SK-N-SH (cell line): ENCODE measurements at regions not wholly inside any gene's neighbourhood (a gene's known extent, or its start where the extent isn't known, plus 50 kb on each side); places are given as distances from the start of the nearest gene placed in this dataset.

Experiments used
- CTCF ChIA-PET: fragments of 300-600, 350-600 bp; formaldehyde crosslinking; extraction: SDS; loops from one replicate; lab custom pipeline; 2021; lab: Yijun Ruan, JAX
- POLR2A ChIA-PET: fragments of 350-600 bp; sonication (Branson Sonifier 250); formaldehyde crosslinking; extraction: SDS; loops from one replicate; lab custom pipeline; 2020; ENCODE audit warnings: antibody characterized with exemption, inconsistent platforms; lab: Yijun Ruan, JAX
- DNase-seq: peaks from one replicate; pipeline ENCODE4 v3.0.0; 2012
- H2AFZ ChIP-seq: fragments of 200-600 bp; sonication (generic); 2 replicates; pipeline ENCODE4 v1.8.1; 2016; ENCODE audit warnings: antibody characterized with exemption, mild to moderate bottlenecking, low read depth
- H3F3A ChIP-seq: fragments of 200-600 bp; sonication (generic); replicated peaks from 2 replicates; pipeline ENCODE3; 2016; ENCODE audit warnings: antibody characterized with exemption, mild to moderate bottlenecking; ENCODE audit not compliant: insufficient read depth
- H3K27ac ChIP-seq, 2 experiments: fragments of 200-500 bp in 1 of 2; fragments of 200-600 bp in 1 of 2; sonication (Bioruptor generic) in 1 of 2; sonication (generic), shearing (Covaris generic) in 1 of 2; 2 replicates each; pipeline versions ENCODE4 v1.5.1 to v1.6.1; 2014 to 2016; ENCODE audit warnings: low read depth in 2 of 2, inconsistent platforms in 1 of 2, low read length in 1 of 2, mild to moderate bottlenecking in 1 of 2, mixed read lengths in 1 of 2
- H3K27me3 ChIP-seq: fragments of 200-600 bp; sonication (generic), shearing (Covaris generic); 2 replicates; pipeline ENCODE4 v1.6.1; 2016; ENCODE audit warnings: mixed run types; ENCODE audit not compliant: insufficient read depth
- H3K36me3 ChIP-seq, 2 experiments: fragments of 200-500 bp in 1 of 2; fragments of 200-600 bp in 1 of 2; sonication (Bioruptor generic) in 1 of 2; sonication (generic) in 1 of 2; replicated peaks in 1 of 2; 2 replicates each; pipeline versions ENCODE3 to v1.5.1; 2014 to 2016; ENCODE audit warnings: low read length in 1 of 2, mild to moderate bottlenecking in 1 of 2; ENCODE audit not compliant: insufficient read depth in 2 of 2, control insufficient read depth in 1 of 2
- H3K4me1 ChIP-seq, 2 experiments: fragments of 200-500 bp in 1 of 2; fragments of 200-600 bp in 1 of 2; sonication (Bioruptor generic) in 1 of 2; sonication (generic), shearing (Covaris generic) in 1 of 2; 2 replicates each; pipeline versions ENCODE4 v1.5.1 to v1.6.1; 2014 to 2016; ENCODE audit warnings: low read depth in 1 of 2, low read length in 1 of 2, mixed run types in 1 of 2; ENCODE audit not compliant: insufficient read depth in 2 of 2, control insufficient read depth in 1 of 2
- H3K4me2 ChIP-seq: fragments of 200-600 bp; sonication (generic), shearing (Covaris generic); 2 replicates; pipeline ENCODE4 v1.6.1; 2017; ENCODE audit warnings: mixed run types
- H3K4me3 ChIP-seq, 2 experiments: fragments of 200-500 bp in 1 of 2; fragments of 200-600 bp in 1 of 2; sonication (Bioruptor generic) in 1 of 2; sonication (generic), shearing (Covaris generic) in 1 of 2; 2 replicates each; pipeline versions ENCODE4 v1.5.1 to v1.8.1; 2014 to 2016; ENCODE audit warnings: low read depth in 2 of 2, inconsistent platforms in 1 of 2, low read length in 1 of 2, mild to moderate bottlenecking in 1 of 2, mixed read lengths in 1 of 2, moderate library complexity in 1 of 2
- H3K79me2 ChIP-seq: fragments of 200-600 bp; sonication (generic); 2 replicates; pipeline ENCODE4 v1.8.1; 2017; ENCODE audit warnings: mild to moderate bottlenecking; ENCODE audit not compliant: insufficient read depth
- H3K9ac ChIP-seq: fragments of 200-600 bp; sonication (generic); 2 replicates; pipeline ENCODE4 v1.6.1; 2017; ENCODE audit warnings: mixed run types
- H3K9me2 ChIP-seq: fragments of 200-600 bp; sonication (generic); 2 replicates; pipeline ENCODE4 v1.6.1; 2017; ENCODE audit warnings: mixed run types
- H3K9me3 ChIP-seq: fragments of 200-600 bp; sonication (generic); 2 replicates; pipeline ENCODE4 v1.6.1; 2017; ENCODE audit warnings: mixed run types, mild to moderate bottlenecking, moderate library complexity
- H4K20me1 ChIP-seq: fragments of 200-600 bp; sonication (generic); 2 replicates; pipeline ENCODE4 v1.6.1; 2017; ENCODE audit warnings: mild to moderate bottlenecking, mixed run types; ENCODE audit not compliant: insufficient read depth
- CHD2 ChIP-seq: fragments of 150-350 bp; IDR thresholded peaks from 2 replicates; pipeline ENCODE4 v1.6.1; 2018; ENCODE audit warnings: low read length; ENCODE audit not compliant: partially characterized antibody
- ELF1 ChIP-seq: IDR thresholded peaks from 2 replicates; pipeline ENCODE4 v1.4.0; 2012
- EZH2phosphoT487 ChIP-seq: fragments of 200-600 bp; sonication (generic); IDR thresholded peaks from 2 replicates; pipeline ENCODE4 v1.6.1; 2017; ENCODE audit warnings: low read depth, mixed run types, mild to moderate bottlenecking, antibody characterized with exemption, moderate library complexity, borderline replicate concordance
- FOXJ3 ChIP-seq: sonication (generic); formaldehyde crosslinking; IDR thresholded peaks from 2 replicates; pipeline ENCODE4 v1.5.1; 2020; ENCODE audit warnings: mild to moderate bottlenecking, missing genetic modification reagents
- GABPA ChIP-seq: IDR thresholded peaks from 2 replicates; pipeline ENCODE4 v1.4.0; 2012; ENCODE audit warnings: low read depth, mild to moderate bottlenecking
- GATA2 ChIP-seq: sonication (generic); formaldehyde crosslinking; IDR thresholded peaks from 2 replicates; pipeline ENCODE4 v1.5.0; 2020; ENCODE audit warnings: mild to moderate bottlenecking, missing genetic modification reagents
- NFIC ChIP-seq: IDR thresholded peaks from 2 replicates; pipeline ENCODE4 v1.4.0; 2012; ENCODE audit warnings: borderline replicate concordance
- POLR2AphosphoS5 ChIP-seq: IDR thresholded peaks from 2 replicates; pipeline ENCODE4 v1.6.1; 2012; ENCODE audit warnings: low read depth, low read length
- RAD21 ChIP-seq: IDR thresholded peaks from 2 replicates; pipeline ENCODE4 v1.6.1; 2012; ENCODE audit warnings: mild to moderate bottlenecking, low read length
- RFX5 ChIP-seq: IDR thresholded peaks from 2 replicates; pipeline ENCODE4 v1.6.1; 2012; ENCODE audit warnings: mild to moderate bottlenecking, improper control_type of control experiment, low read length
- RXRA ChIP-seq: IDR thresholded peaks from 2 replicates; pipeline ENCODE4 v1.4.0; 2012; ENCODE audit warnings: low read depth, mild to moderate bottlenecking, borderline replicate concordance
- SMC3 ChIP-seq: IDR thresholded peaks from 2 replicates; pipeline ENCODE4 v1.6.1; 2012; ENCODE audit warnings: low read depth, low read length, improper control_type of control experiment
- TEAD4 ChIP-seq: IDR thresholded peaks from 2 replicates; pipeline ENCODE4 v1.4.0; 2012; ENCODE audit warnings: mild to moderate bottlenecking, borderline replicate concordance; ENCODE audit not compliant: insufficient read depth
- YY1 ChIP-seq: IDR thresholded peaks from 2 replicates; pipeline ENCODE4 v1.4.0; 2012; ENCODE audit warnings: low read depth, mild to moderate bottlenecking
- WGBS: methylation state at CpG from one replicate; pipeline ENCODE4 v1.1.6; 2017; ENCODE audit warnings: low lambda C conversion rate; 5-methylcytosine and 5-hydroxymethylcytosine counted together
- TF ChIP-seq, protein P1 (sequence below): IDR thresholded peaks from 2 replicates; pipeline ENCODE4 v1.4.0; 2012; ENCODE audit warnings: low read depth
- TF ChIP-seq, protein P2 (sequence below): fragments of 150-350 bp; IDR thresholded peaks from 2 replicates; pipeline ENCODE4 v1.6.1; 2016; ENCODE audit warnings: mild to moderate bottlenecking, low read depth, low read length
- TF ChIP-seq, protein P3 (sequence below): IDR thresholded peaks from 2 replicates; pipeline ENCODE4; 2012
- TF ChIP-seq, protein P4 (sequence below): fragments of 150-350 bp; IDR thresholded peaks from 2 replicates; pipeline ENCODE4 v1.6.1; 2017; ENCODE audit warnings: antibody characterized with exemption, low read length, low read depth, borderline replicate concordance

DNA sequence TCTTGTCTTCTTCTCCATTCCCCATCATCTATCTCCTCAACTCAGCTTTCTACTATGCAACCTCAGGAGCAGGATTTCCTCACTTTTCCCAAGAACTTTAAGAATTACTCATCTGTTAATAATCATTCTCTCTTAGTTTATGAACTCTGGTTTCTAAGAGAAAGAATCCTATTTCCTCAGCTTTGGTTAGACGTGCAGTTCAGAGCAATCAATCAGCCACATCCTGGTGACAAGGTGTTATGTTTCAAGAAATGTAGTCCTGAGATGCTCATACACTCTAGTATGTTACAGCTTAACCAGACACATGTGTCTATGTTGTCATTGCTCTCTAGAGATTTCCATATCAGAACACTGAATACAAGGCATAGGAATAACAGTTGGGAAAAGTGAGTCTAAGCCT is 277.9 kb downstream of the MBD2 start:
- Histone ChIP-seq H3K27ac (no peak overlapping the region), H3K9me2 (no peaks in the 10 kb centered on the region), H3K9ac (no peak overlapping the region), H3K4me2 (no peak overlapping the region), H4K20me1 (no peaks in the 10 kb centered on the region), H3K9me3 (no peaks in the 10 kb centered on the region), H3K4me1 (no peaks in the 10 kb centered on the region), H3K4me3 (no peak overlapping the region), H3K79me2 (no peaks in the 10 kb centered on the region), H3K36me3 (no peaks in the 10 kb centered on the region), H3K27me3 (no peaks in the 10 kb centered on the region), H3F3A (no peaks in the 10 kb centered on the region), H2AFZ (no peak overlapping the region)
- 41% methylated on average over 1 of the region's 1 CpG for WGBS
- DNase-seq, result no peak
- ChIA-PET CTCF (no interaction called here), POLR2A (no interaction called here)
- no peak for TF ChIP-seq ELF1
- TF ChIP-seq YY1, result no peak
- no peak for TF ChIP-seq POLR2AphosphoS5
- TF ChIP-seq, protein P1, sequence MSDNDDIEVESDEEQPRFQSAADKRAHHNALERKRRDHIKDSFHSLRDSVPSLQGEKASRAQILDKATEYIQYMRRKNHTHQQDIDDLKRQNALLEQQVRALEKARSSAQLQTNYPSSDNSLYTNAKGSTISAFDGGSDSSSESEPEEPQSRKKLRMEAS, result no peak
- no peak for TF ChIP-seq GABPA
- no peak for TF ChIP-seq CHD2
- no peak for TF ChIP-seq SMC3
- TF ChIP-seq, protein P2, sequence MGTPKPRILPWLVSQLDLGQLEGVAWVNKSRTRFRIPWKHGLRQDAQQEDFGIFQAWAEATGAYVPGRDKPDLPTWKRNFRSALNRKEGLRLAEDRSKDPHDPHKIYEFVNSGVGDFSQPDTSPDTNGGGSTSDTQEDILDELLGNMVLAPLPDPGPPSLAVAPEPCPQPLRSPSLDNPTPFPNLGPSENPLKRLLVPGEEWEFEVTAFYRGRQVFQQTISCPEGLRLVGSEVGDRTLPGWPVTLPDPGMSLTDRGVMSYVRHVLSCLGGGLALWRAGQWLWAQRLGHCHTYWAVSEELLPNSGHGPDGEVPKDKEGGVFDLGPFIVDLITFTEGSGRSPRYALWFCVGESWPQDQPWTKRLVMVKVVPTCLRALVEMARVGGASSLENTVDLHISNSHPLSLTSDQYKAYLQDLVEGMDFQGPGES, result no peak

DNA sequence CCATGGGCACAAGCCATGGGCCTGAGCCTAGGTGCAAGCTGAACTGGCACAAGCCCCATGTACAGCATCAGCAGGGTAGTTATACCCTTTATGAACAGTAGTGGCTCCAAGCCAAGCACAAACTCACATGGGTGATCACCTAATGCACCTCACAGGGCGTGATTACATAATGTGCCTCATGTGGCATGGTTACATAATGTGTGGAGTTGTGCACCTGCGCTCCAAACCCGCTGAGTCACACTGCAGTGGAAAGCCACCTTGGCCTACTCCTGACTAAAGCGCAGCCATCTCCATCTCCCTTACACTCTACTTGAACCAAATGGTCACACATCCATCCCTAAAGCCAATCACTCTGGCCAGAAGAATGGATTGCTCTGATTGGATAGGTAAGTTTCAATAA is 279.7 kb downstream of the MBD2 start:
- H3K79me2 ChIP-seq, result no peaks in the 10 kb centered on the region
- no peaks in the 10 kb centered on the region for H3K4me1 ChIP-seq
- 47% methylated on average over 4 of the region's 4 CpGs for WGBS
- H3K9me2 ChIP-seq, result no peaks in the 10 kb centered on the region
- no peaks in the 10 kb centered on the region for H4K20me1 ChIP-seq
- H3F3A ChIP-seq, result no peaks in the 10 kb centered on the region
- no peak overlapping the region for H3K27ac ChIP-seq
- H3K4me3 ChIP-seq, result no peak overlapping the region
- H3K9me3 ChIP-seq, result no peaks in the 10 kb centered on the region
- H2AFZ ChIP-seq, result no peak overlapping the region
- no peak overlapping the region for H3K4me2 ChIP-seq
- DNase-seq, result no peak
- TF ChIP-seq NFIC (no peak), RAD21 (no peak), TEAD4 (no peak), RXRA (no peak), RFX5 (no peak), CHD2 (no peak), EZH2phosphoT487 (no peak), FOXJ3 (no peak), GATA2 (CRISPR knock-in tag) (no peak)
- TF ChIP-seq, protein P3, sequence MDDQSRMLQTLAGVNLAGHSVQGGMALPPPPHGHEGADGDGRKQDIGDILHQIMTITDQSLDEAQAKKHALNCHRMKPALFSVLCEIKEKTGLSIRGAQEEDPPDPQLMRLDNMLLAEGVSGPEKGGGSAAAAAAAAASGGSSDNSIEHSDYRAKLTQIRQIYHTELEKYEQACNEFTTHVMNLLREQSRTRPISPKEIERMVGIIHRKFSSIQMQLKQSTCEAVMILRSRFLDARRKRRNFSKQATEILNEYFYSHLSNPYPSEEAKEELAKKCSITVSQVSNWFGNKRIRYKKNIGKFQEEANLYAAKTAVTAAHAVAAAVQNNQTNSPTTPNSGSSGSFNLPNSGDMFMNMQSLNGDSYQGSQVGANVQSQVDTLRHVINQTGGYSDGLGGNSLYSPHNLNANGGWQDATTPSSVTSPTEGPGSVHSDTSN, result no peak
- TF ChIP-seq, protein P4, sequence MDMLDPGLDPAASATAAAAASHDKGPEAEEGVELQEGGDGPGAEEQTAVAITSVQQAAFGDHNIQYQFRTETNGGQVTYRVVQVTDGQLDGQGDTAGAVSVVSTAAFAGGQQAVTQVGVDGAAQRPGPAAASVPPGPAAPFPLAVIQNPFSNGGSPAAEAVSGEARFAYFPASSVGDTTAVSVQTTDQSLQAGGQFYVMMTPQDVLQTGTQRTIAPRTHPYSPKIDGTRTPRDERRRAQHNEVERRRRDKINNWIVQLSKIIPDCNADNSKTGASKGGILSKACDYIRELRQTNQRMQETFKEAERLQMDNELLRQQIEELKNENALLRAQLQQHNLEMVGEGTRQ, result no peak
- TF ChIP-seq, protein P1, result no peak
- TF ChIP-seq, protein P2, result no peak
- no peak overlapping the region for H3K9ac ChIP-seq
- CTCF ChIA-PET, result no interaction called here
- no peaks in the 10 kb centered on the region for H3K27me3 ChIP-seq
- POLR2A ChIA-PET, result no interaction called here
- H3K36me3 ChIP-seq, result no peaks in the 10 kb centered on the region
